ENCODE measurements at regions not wholly inside any gene's neighbourhood (a gene's known extent, or its start where the extent isn't known, plus 50 kb on each side); places are given as distances from the start of the nearest gene placed in this dataset.
A peak's percentile ranks its signal among the peaks of the same experiment; 100 is the strongest.

DNA sequence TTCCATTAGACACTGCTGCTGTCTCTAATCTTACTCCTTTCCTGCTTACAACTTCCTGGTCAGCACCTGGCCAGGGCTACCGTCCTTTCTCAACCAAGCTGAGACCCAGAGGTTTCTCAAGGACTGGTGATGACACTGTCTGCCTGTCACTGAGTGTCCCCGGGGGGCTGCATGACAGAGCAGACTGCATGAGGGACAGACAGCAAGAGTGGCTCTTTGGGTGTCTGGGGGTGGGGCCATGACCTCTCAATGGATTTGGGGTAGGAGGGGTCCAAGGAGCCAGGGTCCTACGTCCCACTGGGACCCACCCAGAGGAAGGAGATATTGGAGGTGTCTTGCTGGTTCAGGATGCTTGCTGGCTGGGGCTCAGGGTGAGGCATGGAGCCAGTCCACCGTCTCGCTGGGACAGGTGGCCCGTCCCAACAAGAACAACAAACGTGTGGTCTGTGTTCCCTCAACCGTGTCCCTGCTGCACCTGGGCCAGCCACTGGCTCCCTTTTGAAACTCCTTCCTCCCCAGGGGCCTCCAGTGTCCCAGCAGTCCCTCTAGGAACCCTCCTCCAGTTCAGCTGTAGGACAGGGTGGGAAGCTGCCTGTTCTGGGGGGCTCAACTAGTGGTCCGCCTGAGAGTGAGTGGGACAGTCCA, 344.6 kb upstream of the AJAP1 start:
- Mint-ChIP-seq H3K27ac (no peak overlapping the region), H3K9me3 (peaks cover 16% of the 10 kb centered on the region), H3K36me3 (no peaks in the 10 kb centered on the region), H3K4me3 (no peak overlapping the region), H3K4me1 (peaks cover 9% of the 10 kb centered on the region), H3K27me3 (peaks cover 15% of the 10 kb centered on the region)
- ATAC-seq = peak; percentile 44

DNA sequence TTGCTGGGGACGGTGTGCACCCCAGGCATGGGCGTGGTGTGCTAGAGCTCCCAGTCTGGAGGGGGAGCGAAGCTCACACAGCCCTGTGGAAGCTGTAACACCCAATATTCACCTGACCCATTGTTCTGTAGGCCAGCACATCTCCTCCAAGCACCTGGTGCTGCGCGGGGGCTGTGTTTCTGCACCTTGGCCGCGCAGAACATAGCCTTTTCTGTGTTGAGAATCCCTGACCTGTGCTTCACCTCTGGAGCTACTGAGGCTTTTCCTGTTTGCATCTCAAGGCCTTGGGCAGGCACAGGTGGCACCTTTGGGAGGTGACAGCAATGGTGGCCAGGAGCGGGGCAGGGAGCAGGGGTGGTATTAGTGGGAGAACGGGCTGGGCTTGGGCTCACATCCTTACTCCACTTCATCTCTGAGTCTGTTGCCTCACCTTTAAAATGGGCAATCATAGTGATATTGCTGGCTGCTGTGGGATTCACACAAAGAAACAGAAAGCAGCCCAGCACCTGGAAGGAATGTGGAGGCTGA, 343.9 kb upstream of the AJAP1 start:
- H3K4me3 Mint-ChIP-seq = no peak overlapping the region
- peaks cover 15% of the 10 kb centered on the region for H3K27me3 Mint-ChIP-seq
- H3K4me1 Mint-ChIP-seq = peaks cover 9% of the 10 kb centered on the region
- peak; percentile 22 for ATAC-seq
- H3K36me3 Mint-ChIP-seq = no peaks in the 10 kb centered on the region
- H3K27ac Mint-ChIP-seq = no peak overlapping the region
- H3K9me3 Mint-ChIP-seq = peaks cover 20% of the 10 kb centered on the region

DNA sequence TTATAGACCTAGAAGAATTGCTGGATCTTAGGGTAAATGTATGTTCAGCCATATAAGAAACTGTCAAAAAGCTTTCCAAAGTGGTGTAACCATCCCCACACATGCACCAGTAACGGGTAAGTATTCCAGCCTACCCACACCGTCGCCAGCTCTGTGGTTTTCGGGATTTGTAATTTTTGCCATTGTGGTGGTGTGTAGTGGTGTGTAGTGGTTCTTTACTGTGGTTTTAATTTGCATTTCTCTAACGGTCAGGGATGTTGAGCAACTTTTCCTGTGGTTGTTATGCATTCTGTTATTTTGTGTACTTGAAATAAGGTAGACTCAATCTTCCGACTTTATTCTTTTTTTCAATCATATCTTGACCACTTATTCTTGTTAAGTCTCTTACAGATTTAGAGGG, 342.4 kb upstream of the AJAP1 start:
- Mint-ChIP-seq H3K4me1 (peaks cover 9% of the 10 kb centered on the region), H3K4me3 (no peak overlapping the region), H3K27ac (no peak overlapping the region), H3K36me3 (no peaks in the 10 kb centered on the region), H3K9me3 (peaks cover 27% of the 10 kb centered on the region), H3K27me3 (peaks cover 26% of the 10 kb centered on the region)
- no peak for ATAC-seq

DNA sequence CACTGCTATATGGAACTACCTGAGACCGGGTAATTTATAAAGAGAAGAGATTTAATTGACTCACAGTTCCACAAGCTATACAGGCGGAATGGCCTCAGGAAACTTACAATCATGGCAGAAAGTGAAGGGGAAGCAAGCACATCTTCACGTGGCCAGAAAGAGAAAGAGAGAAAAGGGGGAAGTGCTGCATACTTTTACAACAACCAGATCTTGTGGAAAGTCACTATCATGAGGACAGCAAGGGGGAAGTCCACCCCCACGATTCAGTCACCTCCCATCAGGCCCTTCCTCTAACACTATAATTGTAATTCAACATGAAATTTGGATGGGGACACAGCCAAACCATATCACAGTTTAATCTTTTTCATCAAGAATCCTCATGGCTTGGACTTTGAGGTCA, 339.2 kb upstream of the AJAP1 start:
- H3K27ac Mint-ChIP-seq = no peak overlapping the region
- no peak overlapping the region for H3K4me3 Mint-ChIP-seq
- peaks cover 16% of the 10 kb centered on the region for H3K27me3 Mint-ChIP-seq
- no peaks in the 10 kb centered on the region for H3K36me3 Mint-ChIP-seq
- no peak for ATAC-seq
- peaks cover under 1% of the 10 kb centered on the region for H3K4me1 Mint-ChIP-seq
- peaks cover 27% of the 10 kb centered on the region for H3K9me3 Mint-ChIP-seq

DNA sequence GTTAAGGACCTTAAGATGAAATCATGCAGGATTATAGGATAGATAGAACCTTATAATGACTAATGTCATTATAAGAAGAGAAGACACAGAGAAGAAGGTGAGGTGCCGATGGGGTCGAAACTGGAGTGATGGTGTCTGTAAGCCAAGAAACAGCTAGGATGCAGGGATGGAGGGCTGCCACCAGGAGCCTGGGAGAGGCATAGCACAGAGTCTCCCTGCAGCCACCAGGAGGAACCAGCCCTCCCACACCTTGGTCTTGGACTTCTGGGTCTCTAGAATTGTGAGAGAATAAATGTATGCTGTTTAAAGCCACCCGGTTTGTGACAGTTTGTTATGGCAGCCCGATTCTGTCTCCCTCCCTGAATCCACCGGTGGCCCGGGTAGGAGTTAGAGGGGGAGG, 337.2 kb upstream of the AJAP1 start:
- no peaks in the 10 kb centered on the region for H3K4me1 Mint-ChIP-seq
- ATAC-seq = no peak
- peaks cover 16% of the 10 kb centered on the region for H3K27me3 Mint-ChIP-seq
- H3K27ac Mint-ChIP-seq = no peak overlapping the region
- no peaks in the 10 kb centered on the region for H3K36me3 Mint-ChIP-seq
- H3K4me3 Mint-ChIP-seq = no peak overlapping the region
- peaks cover 34% of the 10 kb centered on the region for H3K9me3 Mint-ChIP-seq

DNA sequence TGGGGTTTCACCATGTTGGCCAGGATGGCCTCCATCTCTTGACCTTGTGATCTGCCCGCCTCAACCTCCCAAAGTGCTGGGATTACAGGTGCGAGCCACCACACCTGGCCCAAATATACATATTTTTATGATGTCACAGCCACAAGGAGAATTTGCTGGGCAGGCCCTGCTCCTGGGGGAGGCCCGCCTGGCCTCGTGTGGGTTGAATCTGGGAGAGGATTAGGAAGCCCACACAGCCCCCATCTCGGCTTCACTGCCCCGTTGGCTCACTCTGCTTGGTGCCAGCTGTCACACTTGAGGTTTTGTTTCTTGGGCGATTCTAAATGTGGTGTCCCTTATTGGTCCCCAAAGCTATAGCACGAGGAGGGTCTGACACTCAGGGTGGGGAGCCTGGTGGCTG, 335.7 kb upstream of the AJAP1 start:
- Mint-ChIP-seq H3K9me3 (peaks cover 27% of the 10 kb centered on the region), H3K4me1 (no peaks in the 10 kb centered on the region), H3K27ac (no peak overlapping the region), H3K36me3 (no peaks in the 10 kb centered on the region), H3K4me3 (no peak overlapping the region), H3K27me3 (peaks cover 16% of the 10 kb centered on the region)
- no peak for ATAC-seq

DNA sequence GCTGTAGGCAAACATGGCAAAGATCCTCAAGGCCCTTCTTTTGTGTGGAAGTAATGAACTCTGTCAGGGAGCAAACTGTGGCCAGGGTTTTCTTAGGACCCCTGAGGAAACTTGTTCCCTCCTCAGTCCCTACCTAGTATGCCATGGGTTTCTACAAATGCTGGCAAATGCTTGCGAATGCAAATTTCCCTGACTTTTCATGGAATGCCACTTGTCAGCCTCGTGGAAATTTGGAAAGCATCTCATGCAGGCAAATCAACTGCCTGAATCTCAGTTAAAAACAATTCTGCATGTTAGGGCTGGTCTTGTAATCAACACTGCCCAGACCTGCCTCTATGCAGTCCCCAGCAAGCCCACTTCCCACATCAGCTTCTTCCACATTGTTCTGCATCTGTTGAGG, 334.9 kb upstream of the AJAP1 start:
- H3K27ac Mint-ChIP-seq = no peak overlapping the region
- H3K4me3 Mint-ChIP-seq = no peak overlapping the region
- peaks cover 21% of the 10 kb centered on the region for H3K9me3 Mint-ChIP-seq
- H3K36me3 Mint-ChIP-seq = no peaks in the 10 kb centered on the region
- H3K4me1 Mint-ChIP-seq = no peaks in the 10 kb centered on the region
- ATAC-seq = no peak
- peaks cover 16% of the 10 kb centered on the region for H3K27me3 Mint-ChIP-seq

DNA sequence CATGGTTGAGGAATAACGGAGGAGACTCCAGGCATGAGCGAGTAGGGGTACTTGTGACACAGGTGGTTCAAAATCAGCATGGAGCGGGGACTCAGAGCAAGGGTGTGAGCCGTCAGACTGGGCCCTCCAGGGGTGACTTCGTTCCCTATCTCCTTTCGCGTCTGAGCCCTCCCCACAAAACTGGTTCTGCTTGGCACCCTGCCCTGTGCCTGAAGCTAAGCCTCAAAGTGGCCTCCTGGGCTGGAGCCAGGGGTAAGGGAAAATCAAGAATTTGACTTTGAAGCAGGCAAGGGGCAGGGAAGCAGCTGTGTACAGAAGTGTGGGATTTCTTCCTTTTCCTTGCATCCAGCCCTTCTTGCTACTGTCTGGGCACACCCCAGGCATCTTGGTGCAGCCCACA, 331.5 kb upstream of the AJAP1 start:
- Mint-ChIP-seq H3K27me3 (peaks cover 14% of the 10 kb centered on the region), H3K27ac (no peak overlapping the region), H3K9me3 (peaks cover 8% of the 10 kb centered on the region), H3K4me3 (no peak overlapping the region), H3K36me3 (no peaks in the 10 kb centered on the region), H3K4me1 (no peaks in the 10 kb centered on the region)
- no peak for ATAC-seq

DNA sequence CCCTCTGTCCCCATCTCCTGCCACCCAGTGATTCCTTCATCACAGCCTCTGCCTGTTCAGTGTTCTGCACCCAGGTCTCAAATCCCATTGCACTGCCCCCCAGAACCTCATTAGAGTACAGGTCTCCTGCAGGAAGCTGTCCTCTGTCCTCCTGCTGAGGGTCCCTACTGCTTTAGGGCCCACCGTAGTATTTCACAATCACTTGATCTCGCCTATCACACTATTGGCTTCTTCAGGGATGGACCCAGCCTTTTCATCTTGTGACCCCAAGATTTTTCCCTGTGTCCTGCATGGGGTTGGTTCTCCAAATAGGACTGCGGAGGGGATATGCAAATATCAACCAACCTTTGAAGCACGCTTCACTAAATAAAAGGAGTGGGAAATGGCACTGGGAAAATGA, 331.1 kb upstream of the AJAP1 start:
- no peak for ATAC-seq
- Mint-ChIP-seq H3K4me1 (no peaks in the 10 kb centered on the region), H3K4me3 (no peak overlapping the region), H3K36me3 (no peaks in the 10 kb centered on the region), H3K9me3 (peaks cover 8% of the 10 kb centered on the region), H3K27ac (no peak overlapping the region), H3K27me3 (peaks cover 18% of the 10 kb centered on the region)

DNA sequence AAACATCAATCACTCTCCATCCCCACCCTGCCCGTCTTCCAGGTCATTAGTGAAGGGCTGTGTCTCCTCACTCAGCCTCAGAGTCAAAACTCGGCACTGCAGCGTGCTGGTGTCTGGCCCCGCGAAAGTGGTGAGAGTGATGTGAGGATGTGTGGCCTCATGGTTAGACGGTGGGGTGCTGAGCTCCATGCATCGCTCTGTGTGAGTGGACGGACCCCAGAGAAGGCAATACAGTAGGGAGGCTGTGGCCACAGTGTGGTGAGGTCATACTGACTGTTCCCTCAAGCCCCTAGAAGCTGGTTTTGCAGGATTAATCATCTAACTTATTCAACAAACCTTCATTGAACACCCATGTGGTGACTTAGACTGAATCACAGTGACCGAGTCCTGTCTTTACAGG, 329.9 kb upstream of the AJAP1 start:
- no peak overlapping the region for H3K27ac Mint-ChIP-seq
- H3K9me3 Mint-ChIP-seq = peaks cover 8% of the 10 kb centered on the region
- ATAC-seq = no peak

DNA sequence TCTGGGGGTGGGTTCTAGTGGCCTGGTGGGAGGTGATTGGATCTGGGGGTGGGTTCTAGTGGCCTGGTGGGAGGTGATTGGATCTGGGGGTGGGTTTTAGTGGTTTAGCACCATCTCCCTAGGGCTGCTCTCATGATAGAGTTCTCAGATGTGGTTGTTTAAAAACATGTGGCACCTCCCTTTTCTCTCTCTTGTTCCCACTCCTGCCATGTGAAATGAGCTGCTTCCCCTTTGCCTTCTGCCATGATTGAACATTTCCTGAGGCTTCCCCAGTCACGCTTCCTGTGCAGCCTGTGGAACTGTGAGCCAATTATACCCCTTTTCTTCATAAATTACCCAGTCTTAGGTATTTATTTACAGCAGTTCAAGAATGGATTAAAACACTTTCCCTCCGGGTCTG, 327.3 kb upstream of the AJAP1 start:
- Mint-ChIP-seq H3K9me3 (no peaks in the 10 kb centered on the region), H3K36me3 (no peaks in the 10 kb centered on the region), H3K4me3 (no peak overlapping the region), H3K27ac (no peak overlapping the region), H3K4me1 (no peaks in the 10 kb centered on the region), H3K27me3 (peaks cover 54% of the 10 kb centered on the region)
- no peak for ATAC-seq

More for the DNA sequence above, 329.9 kb upstream of the AJAP1 start:
- no peaks in the 10 kb centered on the region for H3K36me3 Mint-ChIP-seq
- H3K27me3 Mint-ChIP-seq = peaks cover 30% of the 10 kb centered on the region
- H3K4me3 Mint-ChIP-seq = no peak overlapping the region
- H3K4me1 Mint-ChIP-seq = no peaks in the 10 kb centered on the region

DNA sequence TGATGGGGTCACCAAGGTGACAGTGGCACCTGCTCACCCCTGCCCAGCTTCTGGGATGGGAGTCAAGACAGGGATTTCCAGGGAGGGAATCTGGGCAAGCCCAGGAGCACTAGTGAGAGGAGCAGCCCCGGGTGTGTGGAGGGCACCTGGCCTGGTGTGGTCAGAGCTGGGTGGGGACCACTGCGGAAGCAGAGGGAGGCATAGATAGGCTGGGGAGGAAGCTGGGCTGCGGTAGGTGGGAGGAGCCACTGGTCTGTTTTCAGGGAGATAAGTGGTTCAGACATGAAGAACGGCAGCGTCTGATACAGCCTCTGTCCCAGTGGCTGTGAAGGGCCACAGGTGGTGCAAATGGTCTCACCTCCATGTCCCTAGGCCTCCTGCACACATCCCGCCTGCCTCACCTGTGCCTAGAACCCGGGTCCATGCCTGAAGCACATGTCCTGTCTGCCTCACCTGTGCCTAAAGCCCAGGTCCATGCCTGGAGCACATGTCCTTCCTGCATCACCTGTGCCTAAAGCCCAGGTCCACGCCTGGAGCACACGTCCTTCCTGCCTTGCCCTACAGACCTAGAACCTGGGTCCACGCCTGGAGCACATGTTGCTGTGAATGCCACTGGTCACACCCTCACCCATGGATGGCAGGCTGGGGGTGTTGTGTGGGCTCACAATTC, 325.9 kb upstream of the AJAP1 start:
- H3K9me3 Mint-ChIP-seq = peaks cover 2% of the 10 kb centered on the region
- no peak overlapping the region for H3K4me3 Mint-ChIP-seq

DNA sequence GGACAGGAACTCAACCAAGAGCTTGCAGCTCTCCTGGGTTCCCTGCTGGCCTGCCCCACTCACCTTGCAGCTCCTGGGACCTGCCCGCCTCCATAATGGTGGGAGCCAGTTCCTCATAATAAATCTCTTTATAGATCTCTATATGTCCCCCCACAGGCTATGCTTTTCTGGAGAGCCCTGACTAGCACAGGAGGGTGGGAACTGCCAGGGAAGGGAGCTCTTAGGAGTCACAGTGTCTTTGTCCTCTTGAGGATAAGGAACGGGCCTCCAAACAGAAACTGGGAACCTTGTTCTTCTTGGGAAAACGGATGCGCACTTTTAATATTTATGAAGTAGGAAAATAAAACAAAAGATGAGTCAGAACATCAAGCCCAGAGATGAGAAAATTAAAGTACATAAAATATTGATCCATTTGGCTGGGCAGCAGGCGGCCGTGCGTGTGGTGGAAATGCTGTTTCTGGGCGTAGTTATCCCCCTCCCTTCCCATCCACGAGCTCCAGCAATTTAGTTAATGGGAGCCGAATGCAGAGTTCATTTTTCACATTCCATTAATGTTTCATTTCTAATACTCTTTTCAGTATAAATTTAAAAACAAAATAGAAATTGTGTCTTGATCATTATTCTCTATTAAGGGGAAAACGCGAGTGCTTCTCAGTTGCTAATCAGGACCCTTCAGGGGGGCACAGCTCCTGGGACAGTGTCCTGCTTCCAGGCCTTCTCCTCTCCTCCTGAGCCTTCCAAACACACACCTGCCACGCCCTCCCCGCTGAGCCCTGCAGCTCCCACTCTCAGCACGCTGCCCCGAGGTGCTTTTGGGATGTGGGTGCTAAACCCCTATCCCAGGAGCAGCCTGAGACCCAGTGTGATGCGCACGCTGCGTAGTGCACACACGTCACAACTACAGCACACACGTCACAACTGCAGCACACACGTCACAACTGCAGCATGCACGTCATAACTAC, 323.3 kb upstream of the AJAP1 start:
- no peaks in the 10 kb centered on the region for H3K4me1 Mint-ChIP-seq
- peaks cover 3% of the 10 kb centered on the region for H3K9me3 Mint-ChIP-seq
- no peak overlapping the region for H3K27ac Mint-ChIP-seq
- peaks cover 45% of the 10 kb centered on the region for H3K27me3 Mint-ChIP-seq
- ATAC-seq = no peak
- H3K36me3 Mint-ChIP-seq = no peaks in the 10 kb centered on the region
- no peak overlapping the region for H3K4me3 Mint-ChIP-seq

More for the DNA sequence above, 325.9 kb upstream of the AJAP1 start:
- peak; percentile 45 for ATAC-seq
- Mint-ChIP-seq H3K4me1 (no peaks in the 10 kb centered on the region), H3K36me3 (no peaks in the 10 kb centered on the region), H3K27ac (no peak overlapping the region), H3K27me3 (peaks cover 54% of the 10 kb centered on the region)

DNA sequence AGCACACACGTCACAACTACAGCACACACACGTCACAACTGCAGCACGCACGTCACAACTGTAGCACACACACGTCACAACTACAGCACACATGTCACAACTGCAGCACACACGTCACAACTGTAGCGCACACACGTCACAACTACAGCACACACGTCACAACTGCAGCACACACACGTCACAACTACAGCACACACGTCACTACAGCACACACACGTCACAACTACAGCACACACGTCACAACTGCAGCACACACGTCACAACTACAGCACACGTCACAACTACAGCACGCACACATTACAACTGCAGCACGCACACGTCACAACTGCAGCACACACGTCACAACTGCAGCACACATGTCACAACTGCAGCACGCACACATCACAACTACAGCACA, 322.6 kb upstream of the AJAP1 start:
- Mint-ChIP-seq H3K27ac (no peak overlapping the region), H3K9me3 (peaks cover 9% of the 10 kb centered on the region), H3K27me3 (peaks cover 45% of the 10 kb centered on the region), H3K36me3 (no peaks in the 10 kb centered on the region), H3K4me1 (no peaks in the 10 kb centered on the region), H3K4me3 (no peak overlapping the region)
- no peak for ATAC-seq

DNA sequence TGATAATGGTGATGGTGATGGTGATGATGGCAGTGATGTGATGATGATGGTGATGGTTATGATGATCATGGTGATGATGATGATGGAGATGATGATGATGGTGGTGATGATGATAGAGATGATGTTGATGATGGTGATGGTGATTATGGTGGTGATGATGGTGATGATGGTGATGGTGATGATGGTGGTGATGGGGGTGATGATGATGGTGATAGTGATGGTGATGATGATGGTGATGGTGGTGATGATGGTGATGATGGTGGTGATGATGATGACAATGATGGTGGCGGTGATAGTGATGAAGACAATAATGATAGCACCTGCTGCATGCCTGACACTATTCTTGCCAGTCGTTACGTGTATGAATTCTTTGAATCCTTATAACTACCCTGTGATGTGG, 317.9 kb upstream of the AJAP1 start:
- H3K9me3 Mint-ChIP-seq = peaks cover 9% of the 10 kb centered on the region
- H3K4me3 Mint-ChIP-seq = no peak overlapping the region
- H3K27ac Mint-ChIP-seq = no peak overlapping the region
- peaks cover 20% of the 10 kb centered on the region for H3K27me3 Mint-ChIP-seq
- H3K4me1 Mint-ChIP-seq = no peaks in the 10 kb centered on the region
- ATAC-seq = no peak
- no peaks in the 10 kb centered on the region for H3K36me3 Mint-ChIP-seq

Data from stimulated activated memory B cell treated with anti-CD40 and anti-IgM and Interleukin-4, amounts not matched to agents 10 μg/mL and 1 μg/mL and 100 μg/mL, for 72 hours (primary cell).